HG03159 (cell line): ENCODE measurements at regions not wholly inside any gene's neighbourhood (a gene's known extent, or its start where the extent isn't known, plus 50 kb on each side); places are given as distances from the start of the nearest gene placed in this dataset.
"Not testable (repeated sequence)": the region's sequence is repeated elsewhere in the genome, so short reads cannot be mapped to it uniquely, and the experiment has no call there.

Experiments
- ATAC-seq: cut with Tn5 transposase; IDR thresholded peaks from one replicate; pipeline ENCODE4 v1.9.1; 2021; ENCODE audit warnings: mild to moderate bottlenecking, moderate library complexity; ENCODE audit not compliant: unreplicated experiment

GRCh38 chr1:185549906-185550305 lies 184.3 kb upstream of the HMCN1 start:
- no peak for ATAC-seq

GRCh38 chr1:185546029-185546428 lies 188.2 kb upstream of the HMCN1 start:
- ATAC-seq: no peak

GRCh38 chr1:185541871-185542301 lies 192.3 kb upstream of the HMCN1 start:
- ATAC-seq: no peak

GRCh38 chr1:185540295-185540694 lies 193.9 kb upstream of the HMCN1 start:
- ATAC-seq: no peak

GRCh38 chr1:185539277-185539943 lies 194.8 kb upstream of the HMCN1 start:
- no peak for ATAC-seq

- ATAC-seq: not testable (repeated sequence)
Measured at GRCh38 chr1:185538309-185538898, 195.8 kb upstream of the HMCN1 start.

- ATAC-seq: no peak
Measured at GRCh38 chr1:185537596-185537995, 196.6 kb upstream of the HMCN1 start.

- ATAC-seq: no peak
Measured at GRCh38 chr1:185536165-185536920, 197.8 kb upstream of the HMCN1 start.

GRCh38 chr1:185535621-185536020 lies 198.6 kb upstream of the HMCN1 start:
- no peak for ATAC-seq

- no peak for ATAC-seq
Measured at GRCh38 chr1:185534801-185535200, 199.4 kb upstream of the HMCN1 start.

- ATAC-seq: no peak
Measured at GRCh38 chr1:185533596-185533995, 200.6 kb upstream of the HMCN1 start.

- ATAC-seq: no peak
Measured at GRCh38 chr1:185532856-185533255, 201.3 kb upstream of the HMCN1 start.

GRCh38 chr1:185531838-185532237 lies 202.4 kb upstream of the HMCN1 start:
- ATAC-seq: no peak

- ATAC-seq: no peak
Measured at GRCh38 chr1:185530215-185530614, 204.0 kb upstream of the HMCN1 start.

- ATAC-seq: no peak
Measured at GRCh38 chr1:185529673-185530072, 204.5 kb upstream of the HMCN1 start.

- no peak for ATAC-seq
Measured at GRCh38 chr1:185528084-185528676, 206.0 kb upstream of the HMCN1 start.

GRCh38 chr1:185526344-185527307 lies 207.6 kb upstream of the HMCN1 start:
- peak; percentile 99 for ATAC-seq

GRCh38 chr1:185520188-185520920 lies 203.3 kb upstream of the IVNS1ABP start:
- ATAC-seq: peak; percentile 90

GRCh38 chr1:185517808-185518419 lies 200.9 kb upstream of the IVNS1ABP start:
- ATAC-seq: no peak
